PC-3 (cell line): ENCODE measurements at regions not wholly inside any gene's neighbourhood (a gene's known extent, or its start where the extent isn't known, plus 50 kb on each side); places are given as distances from the start of the nearest gene placed in this dataset.

ENCODE experiments used
- ATAC-seq: fragments of 200-7000 bp; cut with Tn5 transposase; 2 replicates; pipeline ENCODE4 v1.9.1; 2020; ENCODE audit warnings: mild to moderate bottlenecking, moderate library complexity
- BruUV-seq: library from RNA; stranded (reverse); fragments of 400-500 nt; replicated peaks from 2 replicates; lab custom pipeline; 2021; lab: Mats Ljungman, UMichigan
- CTCF ChIA-PET: fragments of 300-600 bp; sonication (Branson Sonifier 250); formaldehyde crosslinking; loops from one replicate; lab custom pipeline; 2022; ENCODE audit warnings: antibody characterized with exemption; lab: Charles Lee
- POLR2A ChIA-PET: fragments of 300-600 bp; sonication (Branson Sonifier 250); formaldehyde crosslinking; loops from one replicate; lab custom pipeline; 2022; ENCODE audit warnings: antibody characterized with exemption; ENCODE audit not compliant: unreplicated experiment; lab: Charles Lee
- DNase-seq: peaks from one replicate; pipeline ENCODE4 v3.0.0-alpha.2; 2015
- H2AFZ ChIP-seq: fragments of 300-600 bp; sonication (generic); 2 replicates; pipeline ENCODE4 v1.6.0; 2016; ENCODE audit warnings: antibody characterized with exemption, low read length
- H3F3A ChIP-seq: fragments of 300-600 bp; sonication (generic); one replicate; pipeline ENCODE4 v1.6.0; 2017; ENCODE audit warnings: antibody characterized with exemption, low read length, control low read depth, mild to moderate bottlenecking; ENCODE audit not compliant: unreplicated experiment
- H3K27ac ChIP-seq: fragments of 300-600 bp; sonication (generic); 2 replicates; pipeline ENCODE4 v1.5.1; 2016; ENCODE audit warnings: mild to moderate bottlenecking, low read length
- H3K27me3 ChIP-seq: fragments of 300-600 bp; sonication (generic); 2 replicates; pipeline ENCODE4 v1.6.1; 2016; ENCODE audit warnings: low read length, mixed read lengths
- H3K36me3 ChIP-seq: fragments of 300-600 bp; sonication (generic); 2 replicates; pipeline ENCODE4 v1.6.1; 2016; ENCODE audit warnings: low read depth, mixed run types, low read length, mixed read lengths
- H3K4me1 ChIP-seq: fragments of 300-600 bp; sonication (generic); 2 replicates; pipeline ENCODE4 v1.5.1; 2016; ENCODE audit warnings: low read length; ENCODE audit not compliant: insufficient read depth
- H3K4me2 ChIP-seq: fragments of 300-600 bp; sonication (generic); 2 replicates; pipeline ENCODE4 v1.6.0; 2016; ENCODE audit warnings: low read length
- H3K4me3 ChIP-seq: fragments of 300-600 bp; sonication (generic); 2 replicates; pipeline ENCODE4 v1.5.1; 2016; ENCODE audit warnings: mild to moderate bottlenecking, low read length, mixed read lengths
- H3K79me2 ChIP-seq: fragments of 300-600 bp; sonication (generic); 2 replicates; pipeline ENCODE4 v1.6.1; 2017; ENCODE audit warnings: low read length, mixed read lengths
- H3K9ac ChIP-seq: fragments of 300-600 bp; sonication (generic); 2 replicates; pipeline ENCODE4 v1.6.0; 2016; ENCODE audit warnings: mild to moderate bottlenecking, low read length
- H3K9me2 ChIP-seq: fragments of 300-600 bp; sonication (generic); replicated peaks from 2 replicates; pipeline ENCODE4 v1.6.1; 2016; ENCODE audit warnings: mixed run types, low read length, mixed read lengths
- H3K9me3 ChIP-seq: fragments of 300-600 bp; sonication (generic); 2 replicates; pipeline ENCODE4 v1.6.1; 2016; ENCODE audit warnings: low read length, mixed read lengths
- H4K20me1 ChIP-seq: fragments of 300-600 bp; sonication (generic); 2 replicates; pipeline ENCODE4 v1.6.1; 2016; ENCODE audit warnings: low read length, mixed read lengths
- EZH2 ChIP-seq: fragments of 300-600 bp; sonication (generic); IDR thresholded peaks from one replicate; pipeline ENCODE4 v1.6.1; 2017; ENCODE audit warnings: antibody characterized with exemption, mild to moderate bottlenecking, low read length; ENCODE audit not compliant: unreplicated experiment
- EZH2phosphoT487 ChIP-seq: fragments of 300-600 bp; sonication (generic); IDR thresholded peaks from 2 replicates; pipeline ENCODE4 v1.6.1; 2018; ENCODE audit warnings: mild to moderate bottlenecking, antibody characterized with exemption, low read length, borderline replicate concordance
- intact Hi-C: fragments of 100-400 bp; cut with micrococcal nuclease; formaldehyde crosslinking; loops from 2 replicates; pipeline ENCODE4 v1.9.0; 2023
- TF ChIP-seq, protein P1 (sequence below): fragments of 300-600 bp; sonication (generic); conservative IDR thresholded peaks from 2 replicates; pipeline ENCODE4 v1.5.1; 2017; ENCODE audit warnings: antibody characterized with exemption, low read depth, mild to moderate bottlenecking, low read length

DNA sequence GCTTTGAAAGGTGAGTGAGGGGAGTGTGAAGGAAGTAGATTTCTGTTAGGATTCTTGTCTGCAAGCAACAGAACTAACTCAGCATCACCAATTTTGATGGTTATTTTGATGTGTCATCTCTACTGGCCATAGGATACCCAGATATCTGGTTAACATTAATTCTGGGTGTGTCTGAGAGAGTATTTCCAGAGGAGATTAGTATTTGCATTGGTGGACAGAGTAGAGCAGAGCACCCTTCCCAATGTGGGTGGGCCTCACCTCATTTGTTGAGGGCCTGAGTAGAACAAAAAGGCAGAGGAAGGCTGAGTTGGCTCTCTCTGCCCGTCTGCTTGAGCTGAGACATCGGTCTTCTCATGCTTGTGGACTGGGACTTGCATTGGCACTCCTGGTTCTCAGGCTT is 121.8 kb upstream of the POU3F1 start:
- ATAC-seq = no peak
- Histone ChIP-seq H3K27ac (no peak overlapping the region), H3K36me3 (no peaks in the 10 kb centered on the region), H3F3A (no peaks in the 10 kb centered on the region), H3K4me1 (no peaks in the 10 kb centered on the region), H4K20me1 (no peaks in the 10 kb centered on the region), H3K9me2 (no peaks in the 10 kb centered on the region), H3K9me3 (no peaks in the 10 kb centered on the region), H3K9ac (no peak overlapping the region), H2AFZ (no peak overlapping the region), H3K4me2 (no peak overlapping the region), H3K79me2 (no peaks in the 10 kb centered on the region), H3K27me3 (peaks cover 36% of the 10 kb centered on the region), H3K4me3 (no peak overlapping the region)
- ChIA-PET POLR2A (no interaction called here), CTCF (no interaction called here)
- BruUV-seq = no TSS peak
- TF ChIP-seq EZH2 = no peak
- TF ChIP-seq, protein P1, sequence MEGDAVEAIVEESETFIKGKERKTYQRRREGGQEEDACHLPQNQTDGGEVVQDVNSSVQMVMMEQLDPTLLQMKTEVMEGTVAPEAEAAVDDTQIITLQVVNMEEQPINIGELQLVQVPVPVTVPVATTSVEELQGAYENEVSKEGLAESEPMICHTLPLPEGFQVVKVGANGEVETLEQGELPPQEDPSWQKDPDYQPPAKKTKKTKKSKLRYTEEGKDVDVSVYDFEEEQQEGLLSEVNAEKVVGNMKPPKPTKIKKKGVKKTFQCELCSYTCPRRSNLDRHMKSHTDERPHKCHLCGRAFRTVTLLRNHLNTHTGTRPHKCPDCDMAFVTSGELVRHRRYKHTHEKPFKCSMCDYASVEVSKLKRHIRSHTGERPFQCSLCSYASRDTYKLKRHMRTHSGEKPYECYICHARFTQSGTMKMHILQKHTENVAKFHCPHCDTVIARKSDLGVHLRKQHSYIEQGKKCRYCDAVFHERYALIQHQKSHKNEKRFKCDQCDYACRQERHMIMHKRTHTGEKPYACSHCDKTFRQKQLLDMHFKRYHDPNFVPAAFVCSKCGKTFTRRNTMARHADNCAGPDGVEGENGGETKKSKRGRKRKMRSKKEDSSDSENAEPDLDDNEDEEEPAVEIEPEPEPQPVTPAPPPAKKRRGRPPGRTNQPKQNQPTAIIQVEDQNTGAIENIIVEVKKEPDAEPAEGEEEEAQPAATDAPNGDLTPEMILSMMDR = no peak
- no peak for TF ChIP-seq EZH2phosphoT487
- DNase-seq = no peak
- intact Hi-C loops = no loop called here

DNA sequence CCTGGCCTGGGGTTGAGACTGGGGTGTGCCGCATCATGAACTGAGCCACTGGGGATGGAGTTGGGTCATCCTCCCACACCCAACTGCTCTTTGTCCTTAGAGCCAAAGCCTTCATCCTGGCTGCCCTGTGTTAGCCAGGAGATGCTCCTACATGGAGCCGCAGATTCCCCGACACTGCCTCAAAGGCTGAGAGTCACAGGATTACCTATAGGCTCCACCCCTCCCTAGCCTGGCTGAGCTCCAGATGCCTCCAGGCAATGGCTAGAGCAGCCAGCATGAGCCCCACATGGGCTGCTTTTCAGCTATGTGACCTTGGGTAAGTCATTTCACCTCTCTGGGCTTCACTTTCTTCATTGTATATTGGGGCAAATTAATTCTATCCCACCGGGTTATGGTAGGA is 119.9 kb upstream of the POU3F1 start:
- Histone ChIP-seq H3K27ac (no peak overlapping the region), H3K79me2 (no peaks in the 10 kb centered on the region), H3K9me2 (no peaks in the 10 kb centered on the region), H3K36me3 (no peaks in the 10 kb centered on the region), H4K20me1 (no peaks in the 10 kb centered on the region), H2AFZ (no peak overlapping the region), H3K4me1 (no peaks in the 10 kb centered on the region), H3K27me3 (peaks cover 36% of the 10 kb centered on the region), H3K4me3 (no peak overlapping the region), H3K4me2 (no peak overlapping the region), H3K9ac (no peak overlapping the region), H3K9me3 (no peaks in the 10 kb centered on the region), H3F3A (no peaks in the 10 kb centered on the region)
- no TSS peak for BruUV-seq
- ChIA-PET POLR2A (no interaction called here), CTCF (no interaction called here)
- ATAC-seq (no peak), DNase-seq (no peak)
- intact Hi-C loops = no loop called here
- TF ChIP-seq, protein P1 = no peak
- TF ChIP-seq EZH2 (no peak), EZH2phosphoT487 (no peak)

GRCh38 chr1:38153778-38154470 is 107.3 kb upstream of the POU3F1 start:
- no TSS peak for BruUV-seq
- DNase-seq = no peak
- H3K9me2 ChIP-seq = no peaks in the 10 kb centered on the region
- H3K27ac ChIP-seq = no peak overlapping the region
- no peaks in the 10 kb centered on the region for H3K79me2 ChIP-seq
- ChIA-PET CTCF (no interaction called here), POLR2A (no interaction called here)
- H3K36me3 ChIP-seq = no peaks in the 10 kb centered on the region
- no peak overlapping the region for H2AFZ ChIP-seq
- intact Hi-C loops = no loop called here
- H3F3A ChIP-seq = no peaks in the 10 kb centered on the region
- TF ChIP-seq, protein P1 = no peak
- no peak for TF ChIP-seq EZH2
- no peak for TF ChIP-seq EZH2phosphoT487
- H3K9me3 ChIP-seq = no peaks in the 10 kb centered on the region
- no peak overlapping the region for H3K4me3 ChIP-seq
- no peak overlapping the region for H3K4me2 ChIP-seq
- H3K4me1 ChIP-seq = no peaks in the 10 kb centered on the region
- H3K27me3 ChIP-seq = peaks cover 26% of the 10 kb centered on the region; the same call in 1 of the 2 replicates
- H4K20me1 ChIP-seq = no peaks in the 10 kb centered on the region
- ATAC-seq = no peak
- H3K9ac ChIP-seq = no peak overlapping the region
